GM23338 (cell line): ENCODE measurements at regions not wholly inside any gene's neighbourhood (a gene's known extent, or its start where the extent isn't known, plus 50 kb on each side); places are given as distances from the start of the nearest gene placed in this dataset.
"Not testable (repeated sequence)": the region's sequence is repeated elsewhere in the genome, so short reads cannot be mapped to it uniquely, and the experiment has no call there.

Source experiments
- EZH2 ChIP-seq: fragments of 200-600 bp; sonication (generic); IDR thresholded peaks from one replicate; pipeline ENCODE4 v1.8.0; 2017; ENCODE audit warnings: antibody characterized with exemption, mild to moderate bottlenecking, low read depth; ENCODE audit not compliant: unreplicated experiment
- EZH2phosphoT487 ChIP-seq: fragments of 200-600 bp; sonication (generic); IDR thresholded peaks from one replicate; pipeline ENCODE4 v1.8.1; 2018; ENCODE audit warnings: antibody characterized with exemption; ENCODE audit not compliant: unreplicated experiment
- JUNB ChIP-seq: IDR thresholded peaks from one replicate; pipeline ENCODE4 v1.6.1; 2016; ENCODE audit warnings: antibody characterized with exemption; ENCODE audit not compliant: unreplicated experiment
- POLR2AphosphoS5 ChIP-seq: IDR thresholded peaks from 2 replicates; pipeline ENCODE4 v1.6.1; 2016; ENCODE audit warnings: antibody characterized with exemption, low read depth
- ZNF331 ChIP-seq: fragments of 250-450 bp; sonication (Bioruptor Pico); IDR thresholded peaks from 2 replicates; pipeline ENCODE4 v1.5.0; 2020; ENCODE audit warnings: low read depth, mild to moderate bottlenecking, moderate library complexity
- ZNF462 ChIP-seq: fragments of 250-450 bp; sonication (Bioruptor Pico); IDR thresholded peaks from 2 replicates; pipeline ENCODE4 v1.5.0; 2020; ENCODE audit warnings: mild to moderate bottlenecking, moderate library complexity
- TF ChIP-seq, protein P1 (sequence below), 2 experiments: fragments of 200-600 bp in 1 of 2; sonication (generic) in 1 of 2; conservative IDR thresholded peaks; 2 replicates each; pipeline versions ENCODE4 v1.5.1 to v1.6.1; 2016 to 2017; ENCODE audit warnings: antibody characterized with exemption in 2 of 2, low read depth in 2 of 2, mild to moderate bottlenecking in 2 of 2, moderate library complexity in 1 of 2
- TF ChIP-seq, protein P2 (sequence below): IDR thresholded peaks from one replicate; pipeline ENCODE4 v1.6.1; 2018; ENCODE audit warnings: antibody characterized with exemption; ENCODE audit not compliant: unreplicated experiment
- TF ChIP-seq, protein P3 (sequence below): IDR thresholded peaks from 2 replicates; pipeline ENCODE4 v1.6.1; 2016; ENCODE audit warnings: antibody characterized with exemption

- TF ChIP-seq, protein P1, sequence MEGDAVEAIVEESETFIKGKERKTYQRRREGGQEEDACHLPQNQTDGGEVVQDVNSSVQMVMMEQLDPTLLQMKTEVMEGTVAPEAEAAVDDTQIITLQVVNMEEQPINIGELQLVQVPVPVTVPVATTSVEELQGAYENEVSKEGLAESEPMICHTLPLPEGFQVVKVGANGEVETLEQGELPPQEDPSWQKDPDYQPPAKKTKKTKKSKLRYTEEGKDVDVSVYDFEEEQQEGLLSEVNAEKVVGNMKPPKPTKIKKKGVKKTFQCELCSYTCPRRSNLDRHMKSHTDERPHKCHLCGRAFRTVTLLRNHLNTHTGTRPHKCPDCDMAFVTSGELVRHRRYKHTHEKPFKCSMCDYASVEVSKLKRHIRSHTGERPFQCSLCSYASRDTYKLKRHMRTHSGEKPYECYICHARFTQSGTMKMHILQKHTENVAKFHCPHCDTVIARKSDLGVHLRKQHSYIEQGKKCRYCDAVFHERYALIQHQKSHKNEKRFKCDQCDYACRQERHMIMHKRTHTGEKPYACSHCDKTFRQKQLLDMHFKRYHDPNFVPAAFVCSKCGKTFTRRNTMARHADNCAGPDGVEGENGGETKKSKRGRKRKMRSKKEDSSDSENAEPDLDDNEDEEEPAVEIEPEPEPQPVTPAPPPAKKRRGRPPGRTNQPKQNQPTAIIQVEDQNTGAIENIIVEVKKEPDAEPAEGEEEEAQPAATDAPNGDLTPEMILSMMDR (conservative IDR thresholded peaks at IDR 0.05; ENCODE audit: low read depth in 2 of 2) = not testable (repeated sequence)
- not testable (repeated sequence) for TF ChIP-seq EZH2; EZH2phosphoT487; JUNB; ZNF331 (CRISPR knock-in tag); ZNF462; POLR2AphosphoS5
- TF ChIP-seq, protein P2, sequence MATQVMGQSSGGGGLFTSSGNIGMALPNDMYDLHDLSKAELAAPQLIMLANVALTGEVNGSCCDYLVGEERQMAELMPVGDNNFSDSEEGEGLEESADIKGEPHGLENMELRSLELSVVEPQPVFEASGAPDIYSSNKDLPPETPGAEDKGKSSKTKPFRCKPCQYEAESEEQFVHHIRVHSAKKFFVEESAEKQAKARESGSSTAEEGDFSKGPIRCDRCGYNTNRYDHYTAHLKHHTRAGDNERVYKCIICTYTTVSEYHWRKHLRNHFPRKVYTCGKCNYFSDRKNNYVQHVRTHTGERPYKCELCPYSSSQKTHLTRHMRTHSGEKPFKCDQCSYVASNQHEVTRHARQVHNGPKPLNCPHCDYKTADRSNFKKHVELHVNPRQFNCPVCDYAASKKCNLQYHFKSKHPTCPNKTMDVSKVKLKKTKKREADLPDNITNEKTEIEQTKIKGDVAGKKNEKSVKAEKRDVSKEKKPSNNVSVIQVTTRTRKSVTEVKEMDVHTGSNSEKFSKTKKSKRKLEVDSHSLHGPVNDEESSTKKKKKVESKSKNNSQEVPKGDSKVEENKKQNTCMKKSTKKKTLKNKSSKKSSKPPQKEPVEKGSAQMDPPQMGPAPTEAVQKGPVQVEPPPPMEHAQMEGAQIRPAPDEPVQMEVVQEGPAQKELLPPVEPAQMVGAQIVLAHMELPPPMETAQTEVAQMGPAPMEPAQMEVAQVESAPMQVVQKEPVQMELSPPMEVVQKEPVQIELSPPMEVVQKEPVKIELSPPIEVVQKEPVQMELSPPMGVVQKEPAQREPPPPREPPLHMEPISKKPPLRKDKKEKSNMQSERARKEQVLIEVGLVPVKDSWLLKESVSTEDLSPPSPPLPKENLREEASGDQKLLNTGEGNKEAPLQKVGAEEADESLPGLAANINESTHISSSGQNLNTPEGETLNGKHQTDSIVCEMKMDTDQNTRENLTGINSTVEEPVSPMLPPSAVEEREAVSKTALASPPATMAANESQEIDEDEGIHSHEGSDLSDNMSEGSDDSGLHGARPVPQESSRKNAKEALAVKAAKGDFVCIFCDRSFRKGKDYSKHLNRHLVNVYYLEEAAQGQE = not testable (repeated sequence)
- TF ChIP-seq, protein P3, sequence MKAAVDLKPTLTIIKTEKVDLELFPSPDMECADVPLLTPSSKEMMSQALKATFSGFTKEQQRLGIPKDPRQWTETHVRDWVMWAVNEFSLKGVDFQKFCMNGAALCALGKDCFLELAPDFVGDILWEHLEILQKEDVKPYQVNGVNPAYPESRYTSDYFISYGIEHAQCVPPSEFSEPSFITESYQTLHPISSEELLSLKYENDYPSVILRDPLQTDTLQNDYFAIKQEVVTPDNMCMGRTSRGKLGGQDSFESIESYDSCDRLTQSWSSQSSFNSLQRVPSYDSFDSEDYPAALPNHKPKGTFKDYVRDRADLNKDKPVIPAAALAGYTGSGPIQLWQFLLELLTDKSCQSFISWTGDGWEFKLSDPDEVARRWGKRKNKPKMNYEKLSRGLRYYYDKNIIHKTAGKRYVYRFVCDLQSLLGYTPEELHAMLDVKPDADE = not testable (repeated sequence)
These were observed 181.8 kb downstream of the NPIPB11 start for GRCh38 chr16:29224675-29225074.
